ENCODE measurements at regions not wholly inside any gene's neighbourhood (a gene's known extent, or its start where the extent isn't known, plus 50 kb on each side); places are given as distances from the start of the nearest gene placed in this dataset.

DNA sequence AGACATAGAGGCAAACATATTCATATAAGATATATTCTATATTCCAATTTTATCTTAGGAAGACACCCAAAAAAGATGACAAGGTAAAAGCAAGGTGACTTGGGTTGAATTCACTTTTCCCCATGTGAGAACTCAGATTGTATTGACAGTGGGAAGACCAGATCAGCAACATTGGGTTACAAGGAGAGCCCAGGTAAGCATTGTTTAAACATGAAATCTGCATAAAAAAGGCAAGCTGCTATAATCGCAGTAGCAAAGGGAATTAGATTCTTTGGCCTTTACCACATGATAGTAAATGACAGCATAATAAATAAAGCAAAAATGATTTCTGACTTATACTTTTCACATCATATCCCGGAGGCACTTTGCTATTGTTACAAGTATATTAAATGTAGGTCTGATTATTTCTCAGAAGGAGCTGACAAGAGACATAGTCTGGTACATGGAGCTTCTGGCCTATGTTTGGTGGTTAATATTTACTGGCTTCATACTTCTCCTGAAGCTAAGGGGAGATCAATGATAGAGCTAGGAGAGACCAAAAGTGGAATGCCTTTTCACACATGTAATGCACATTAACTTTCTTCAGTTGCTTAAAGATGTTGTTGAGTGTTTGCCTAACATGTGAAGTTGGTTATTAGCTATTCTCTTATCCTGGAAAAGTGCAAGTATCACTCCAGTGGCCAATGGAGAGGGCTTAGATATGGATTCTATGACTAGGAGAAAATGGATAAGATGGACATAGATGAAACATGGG is 53.1 kb upstream of the EEF1E1 start:
- no peak for DNase-seq (ENCODE audit: low spot score)
- Mint-ChIP-seq H3K27ac (no peak overlapping the region), H3K4me1 (ENCODE audit: low read depth) (no peaks in the 10 kb centered on the region), H3K27me3 (ENCODE audit: low read depth) (peaks cover 12% of the 10 kb centered on the region), H3K9me3 (no peaks in the 10 kb centered on the region), H3K4me3 (ENCODE audit: low read depth) (no peak overlapping the region), H3K36me3 (ENCODE audit: low read depth) (no peaks in the 10 kb centered on the region)
- intact Hi-C loops (cut with micrococcal nuclease), result no loop called here
